ENCODE measurements at regions not wholly inside any gene's neighbourhood (a gene's known extent, or its start where the extent isn't known, plus 50 kb on each side); places are given as distances from the start of the nearest gene placed in this dataset.

GRCh38 chr2:180787330-180787729 lies 193.1 kb upstream of the UBE2E3 start:
- TF ChIP-seq POLR2AphosphoS5 (IDR thresholded peaks at IDR 0.05; ENCODE audit: low read depth, low read length): no peak
- TF ChIP-seq POLR2A (IDR thresholded peaks at IDR 0.05; ENCODE audit: low read depth, low read length): no peak
